NT2/D1 (cell line): ENCODE measurements at regions not wholly inside any gene's neighbourhood (a gene's known extent, or its start where the extent isn't known, plus 50 kb on each side); places are given as distances from the start of the nearest gene placed in this dataset.

Experiments used
- SUZ12 ChIP-seq: IDR thresholded peaks from 2 replicates; pipeline ENCODE4 v1.6.1; 2011; ENCODE audit not compliant: insufficient read length, insufficient read depth; ENCODE audit errors: extremely low read depth
- YY1 ChIP-seq: IDR thresholded peaks from 2 replicates; pipeline ENCODE4 v1.6.1; 2011; ENCODE audit not compliant: insufficient read length, insufficient read depth
- ZNF274 ChIP-seq: IDR thresholded peaks from 2 replicates; pipeline ENCODE4 v1.6.1; 2011; ENCODE audit warnings: mild to moderate bottlenecking, low read depth, low read length

GRCh38 chr22:49333206-49333605 is 494.5 kb downstream of the BRD1 start:
- TF ChIP-seq ZNF274: no peak
- TF ChIP-seq YY1: no peak
- TF ChIP-seq SUZ12: no peak
